SK-N-SH (cell line): ENCODE measurements at regions not wholly inside any gene's neighbourhood (a gene's known extent, or its start where the extent isn't known, plus 50 kb on each side); places are given as distances from the start of the nearest gene placed in this dataset.

Source experiments
- EP300 ChIP-seq, 2 experiments: IDR thresholded peaks; 2 replicates each; pipeline versions ENCODE4 v1.4.0 to v1.6.1; 2012; ENCODE audit warnings: borderline replicate concordance in 1 of 2, low read depth in 1 of 2, low read length in 1 of 2
- EZH2phosphoT487 ChIP-seq: fragments of 200-600 bp; sonication (generic); IDR thresholded peaks from 2 replicates; pipeline ENCODE4 v1.6.1; 2017; ENCODE audit warnings: low read depth, mixed run types, mild to moderate bottlenecking, antibody characterized with exemption, moderate library complexity, borderline replicate concordance
- FOXM1 ChIP-seq: IDR thresholded peaks from 2 replicates; pipeline ENCODE4 v1.4.0; 2012; ENCODE audit warnings: low read depth, mild to moderate bottlenecking
- POLR2AphosphoS5 ChIP-seq: IDR thresholded peaks from 2 replicates; pipeline ENCODE4 v1.6.1; 2012; ENCODE audit warnings: low read depth, low read length
- RCOR1 ChIP-seq: fragments of 150-350 bp; IDR thresholded peaks from 2 replicates; pipeline ENCODE4 v1.6.1; 2017; ENCODE audit warnings: antibody characterized with exemption, low read length
- SIN3A ChIP-seq: IDR thresholded peaks from 2 replicates; pipeline ENCODE4 v1.6.1; 2012; ENCODE audit warnings: low read depth, mild to moderate bottlenecking, low read length, moderate library complexity, borderline replicate concordance
- TAF1 ChIP-seq: IDR thresholded peaks from 2 replicates; pipeline ENCODE4 v1.6.1; 2012; ENCODE audit warnings: low read depth, mild to moderate bottlenecking, low read length, moderate library complexity, borderline replicate concordance
- TF ChIP-seq, protein P1 (sequence below): fragments of 200-600 bp; sonication (generic); IDR thresholded peaks from 2 replicates; pipeline ENCODE4 v1.6.1; 2017; ENCODE audit warnings: antibody characterized with exemption, mild to moderate bottlenecking, moderate library complexity

DNA sequence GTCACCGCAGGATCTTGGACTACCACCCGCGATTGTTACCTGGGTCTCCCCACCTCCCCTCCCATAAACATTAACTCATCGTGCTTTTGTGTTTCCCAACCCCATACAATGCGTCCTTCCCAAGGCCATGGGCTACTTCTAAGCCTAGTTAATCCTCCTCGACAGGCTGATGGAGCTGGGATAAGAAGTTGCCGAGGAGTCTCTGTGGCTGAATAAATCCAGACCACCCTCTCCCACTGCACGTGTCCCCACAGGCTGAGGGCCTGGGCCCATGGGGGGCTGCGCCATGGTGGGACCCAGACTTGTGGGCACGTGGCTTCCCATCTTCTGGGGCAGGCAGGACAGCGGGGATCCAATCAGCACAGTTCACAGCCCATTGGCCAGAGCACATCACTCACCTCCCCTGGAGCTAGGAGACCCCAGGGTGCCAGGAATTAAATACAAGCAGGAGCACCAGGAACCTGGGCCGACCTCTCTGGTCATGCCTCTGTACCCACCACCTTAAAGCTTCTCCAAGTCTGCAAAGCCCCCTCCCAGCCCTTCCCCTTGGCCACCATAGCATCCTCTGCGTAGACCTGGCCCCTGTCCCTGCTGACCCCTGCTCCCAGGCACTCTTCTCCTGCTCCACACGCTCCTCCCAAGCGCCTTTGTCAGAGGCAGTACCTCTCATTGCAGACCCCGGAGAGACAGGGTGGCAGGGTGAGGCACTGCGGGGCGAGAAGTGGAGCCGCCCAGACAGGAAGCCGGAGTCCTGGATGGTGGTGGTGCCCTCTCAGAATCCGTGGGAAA, 51.0 kb upstream of the ID2 start:
- TF ChIP-seq EP300 (IDR thresholded peaks at IDR 0.05; ENCODE audit: borderline replicate concordance in 1 of 2, low read depth in 1 of 2, low read length in 1 of 2) (no peak), TAF1 (no peak), POLR2AphosphoS5 (no peak), EZH2phosphoT487 (no peak), SIN3A (no peak), FOXM1 (no peak), RCOR1 (no peak)
- TF ChIP-seq, protein P1, sequence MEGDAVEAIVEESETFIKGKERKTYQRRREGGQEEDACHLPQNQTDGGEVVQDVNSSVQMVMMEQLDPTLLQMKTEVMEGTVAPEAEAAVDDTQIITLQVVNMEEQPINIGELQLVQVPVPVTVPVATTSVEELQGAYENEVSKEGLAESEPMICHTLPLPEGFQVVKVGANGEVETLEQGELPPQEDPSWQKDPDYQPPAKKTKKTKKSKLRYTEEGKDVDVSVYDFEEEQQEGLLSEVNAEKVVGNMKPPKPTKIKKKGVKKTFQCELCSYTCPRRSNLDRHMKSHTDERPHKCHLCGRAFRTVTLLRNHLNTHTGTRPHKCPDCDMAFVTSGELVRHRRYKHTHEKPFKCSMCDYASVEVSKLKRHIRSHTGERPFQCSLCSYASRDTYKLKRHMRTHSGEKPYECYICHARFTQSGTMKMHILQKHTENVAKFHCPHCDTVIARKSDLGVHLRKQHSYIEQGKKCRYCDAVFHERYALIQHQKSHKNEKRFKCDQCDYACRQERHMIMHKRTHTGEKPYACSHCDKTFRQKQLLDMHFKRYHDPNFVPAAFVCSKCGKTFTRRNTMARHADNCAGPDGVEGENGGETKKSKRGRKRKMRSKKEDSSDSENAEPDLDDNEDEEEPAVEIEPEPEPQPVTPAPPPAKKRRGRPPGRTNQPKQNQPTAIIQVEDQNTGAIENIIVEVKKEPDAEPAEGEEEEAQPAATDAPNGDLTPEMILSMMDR = no peak
